Nephron (organoid): ENCODE measurements at regions not wholly inside any gene's neighbourhood (a gene's known extent, or its start where the extent isn't known, plus 50 kb on each side); places are given as distances from the start of the nearest gene placed in this dataset.

ENCODE experiments used
- H3K27ac Mint-ChIP-seq, 3 experiments: 2 replicates each; pipeline ENCODE4 v1.8.0; 2020; ENCODE audit warnings: mixed read lengths in 3 of 3, mild to moderate bottlenecking in 2 of 3, moderate library complexity in 1 of 3
- H3K27me3 Mint-ChIP-seq: 2 replicates; pipeline ENCODE4 v1.8.0; 2021; ENCODE audit warnings: low read depth, mild to moderate bottlenecking, moderate library complexity, mixed read lengths
- H3K36me3 Mint-ChIP-seq: 2 replicates; pipeline ENCODE4 v1.8.0; 2020; ENCODE audit warnings: low read depth, mixed read lengths
- H3K4me1 Mint-ChIP-seq: 2 replicates; pipeline ENCODE4 v1.8.0; 2020; ENCODE audit warnings: mixed read lengths
- H3K4me3 Mint-ChIP-seq, 3 experiments: 2 replicates each; pipeline ENCODE4 v1.8.0; 2020; ENCODE audit warnings: mild to moderate bottlenecking in 3 of 3, mixed read lengths in 3 of 3, moderate library complexity in 2 of 3
- H3K9me3 Mint-ChIP-seq: 2 replicates; pipeline ENCODE4 v1.8.0; 2020; ENCODE audit warnings: mixed read lengths
- CTCF ChIP-seq, 3 experiments: fragments of 200-600 bp; sonication (generic); IDR thresholded peaks; one replicate each; pipeline ENCODE4 v1.5.0; 2021; ENCODE audit warnings: antibody characterized with exemption in 3 of 3; ENCODE audit not compliant: unreplicated experiment in 3 of 3

- Mint-ChIP-seq H3K4me3 (no peak overlapping the region), H3K9me3 (peaks cover 54% of the 10 kb centered on the region), H3K36me3 (peaks cover 7% of the 10 kb centered on the region), H3K4me1 (no peaks in the 10 kb centered on the region), H3K27me3 (no peaks in the 10 kb centered on the region), H3K27ac (no peak overlapping the region)
- TF ChIP-seq CTCF (IDR thresholded peaks at IDR 0.05; ENCODE audit: unreplicated experiment in 3 of 3): no peak
Measured at GRCh38 chr19:56721714-56722113, 50.2 kb upstream of the ZNF835 start.
